Breast epithelium (tissue), 4 donors: ENCODE measurements at regions not wholly inside any gene's neighbourhood (a gene's known extent, or its start where the extent isn't known, plus 50 kb on each side); places are given as distances from the start of the nearest gene placed in this dataset.

Experiments used
- DNase-seq, 2 donors: peaks; one replicate each; pipeline ENCODE4 v3.0.0-alpha.2; 2019; ENCODE audit warnings: low spot score in 2 of 2
- H3K27ac ChIP-seq, 2 donors: fragments of 200-600 bp; sonication (generic) in 1 of 2; one replicate each; pipeline ENCODE4 v1.5.1; 2016 to 2019; ENCODE audit warnings: mild to moderate bottlenecking in 1 of 2
- H3K27me3 ChIP-seq, 2 donors: fragments of 200-600 bp; sonication (generic) in 1 of 2; one replicate each; pipeline versions ENCODE4 v1.5.1 to v1.6.0; 2017 to 2019; ENCODE audit warnings: control low read depth in 1 of 2, mild to moderate bottlenecking in 1 of 2
- H3K36me3 ChIP-seq: fragments of 200-600 bp; one replicate; pipeline ENCODE4 v1.5.1; 2019
- H3K4me1 ChIP-seq, 2 donors: fragments of 200-600 bp; sonication (generic); one replicate each; pipeline ENCODE4 v1.5.1; 2016 to 2019; ENCODE audit warnings: control low read depth in 1 of 2
- H3K4me3 ChIP-seq, 3 donors: fragments of 200-600 bp; sonication (generic); 1 replicate in 2 of 3; 2 replicates in 1 of 3; pipeline ENCODE4 v1.5.1; 2016 to 2019; ENCODE audit warnings: mild to moderate bottlenecking in 3 of 3, moderate library complexity in 2 of 3
- H3K9me3 ChIP-seq, 2 donors: fragments of 200-600 bp; sonication (generic) in 1 of 2; one replicate each; pipeline ENCODE4 v1.5.1; 2016 to 2019; ENCODE audit warnings: control low read depth in 1 of 2
- CTCF ChIP-seq, 3 donors: fragments of 450-650 bp; IDR thresholded peaks; one replicate each; pipeline ENCODE4 v1.5.1; 2016 to 2017; ENCODE audit warnings: antibody characterized with exemption in 3 of 3, mild to moderate bottlenecking in 3 of 3, moderate library complexity in 3 of 3
- POLR2A ChIP-seq: fragments of 450-650 bp; IDR thresholded peaks from one replicate; pipeline ENCODE4 v1.6.1; 2016; ENCODE audit warnings: antibody characterized with exemption, mild to moderate bottlenecking, moderate library complexity
- POLR2AphosphoS5 ChIP-seq, 3 donors: sonication (generic); formaldehyde crosslinking; IDR thresholded peaks; one replicate each; pipeline ENCODE4 v1.6.1; 2017; ENCODE audit warnings: antibody characterized with exemption in 3 of 3
- intact Hi-C: fragments of 100-400 bp; cut with DNase I; formaldehyde crosslinking; loops from one replicate; pipeline ENCODE4 v1.15.1; 2023; ENCODE audit warnings: low total_unique reads

- H3K4me3 ChIP-seq: no peak overlapping the region
- TF ChIP-seq CTCF (IDR thresholded peaks at IDR 0.05) (no peak), POLR2AphosphoS5 (IDR thresholded peaks at IDR 0.05) (no peak), POLR2A (no peak)
- H3K9me3 ChIP-seq: no peaks in the 10 kb centered on the region
- H3K27me3 ChIP-seq: no peaks in the 10 kb centered on the region
- DNase-seq: no peak
- intact Hi-C loops: no loop called here
- H3K4me1 ChIP-seq: no peaks in the 10 kb centered on the region
- no peaks in the 10 kb centered on the region for H3K36me3 ChIP-seq
- H3K27ac ChIP-seq: peak overlapping the region; percentile 50 to 69
These were observed 57.9 kb upstream of the PPP2R3A start for GRCh38 chr3:135907422-135908165.

DNA sequence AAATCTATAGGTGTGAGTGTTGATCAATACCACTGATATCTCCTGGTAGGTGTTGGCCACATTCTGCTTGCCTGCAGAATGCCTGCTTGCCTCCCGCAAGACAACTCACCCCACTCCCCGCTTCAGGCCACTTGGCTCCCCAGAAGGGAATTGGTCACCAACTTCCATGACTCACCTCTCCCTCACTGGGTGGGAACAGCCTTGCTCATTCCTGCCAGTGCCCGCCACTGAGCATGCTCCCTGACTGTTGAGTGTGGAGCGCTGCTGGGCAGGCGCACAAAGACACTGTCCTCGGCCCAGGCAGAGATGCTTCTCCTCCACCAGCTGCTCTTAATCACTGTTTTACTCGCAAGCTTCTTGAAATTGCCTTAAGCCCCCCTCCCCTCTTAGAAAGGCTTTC lies 57.3 kb upstream of the PPP2R3A start:
- TF ChIP-seq POLR2AphosphoS5 (IDR thresholded peaks at IDR 0.05): no peak
- no peak for TF ChIP-seq POLR2A
- TF ChIP-seq CTCF (IDR thresholded peaks at IDR 0.05): no peak
- no peak overlapping the region for H3K4me3 ChIP-seq
- H3K4me1 ChIP-seq: no peaks in the 10 kb centered on the region
- peak in 1 of 2 donors; percentile 32 for DNase-seq
- H3K27me3 ChIP-seq: no peaks in the 10 kb centered on the region
- no peaks in the 10 kb centered on the region for H3K36me3 ChIP-seq
- intact Hi-C loops: no loop called here
- H3K9me3 ChIP-seq: no peaks in the 10 kb centered on the region
- H3K27ac ChIP-seq: peak overlapping the region; percentile 50 to 69

GRCh38 chr3:135908737-135909136 lies 56.8 kb upstream of the PPP2R3A start:
- H3K9me3 ChIP-seq: no peaks in the 10 kb centered on the region
- H3K36me3 ChIP-seq: no peaks in the 10 kb centered on the region
- no peaks in the 10 kb centered on the region for H3K4me1 ChIP-seq
- H3K4me3 ChIP-seq: no peak overlapping the region
- intact Hi-C loops: no loop called here
- TF ChIP-seq POLR2A (no peak), POLR2AphosphoS5 (IDR thresholded peaks at IDR 0.05) (no peak), CTCF (IDR thresholded peaks at IDR 0.05) (no peak)
- H3K27me3 ChIP-seq: no peaks in the 10 kb centered on the region
- no peak for DNase-seq
- H3K27ac ChIP-seq: no peak overlapping the region

GRCh38 chr3:135911110-135911509 lies 54.4 kb upstream of the PPP2R3A start:
- Histone ChIP-seq H3K27ac (no peak overlapping the region), H3K4me3 (no peak overlapping the region), H3K9me3 (no peaks in the 10 kb centered on the region), H3K4me1 (no peaks in the 10 kb centered on the region), H3K27me3 (no peaks in the 10 kb centered on the region), H3K36me3 (no peaks in the 10 kb centered on the region)
- intact Hi-C loops: no loop called here
- no peak for DNase-seq
- no peak for TF ChIP-seq POLR2AphosphoS5 (IDR thresholded peaks at IDR 0.05)
- TF ChIP-seq CTCF (IDR thresholded peaks at IDR 0.05): no peak
- TF ChIP-seq POLR2A: no peak

GRCh38 chr3:135915206-135915605 lies 50.3 kb upstream of the PPP2R3A start:
- no peaks in the 10 kb centered on the region for H3K4me1 ChIP-seq
- no peaks in the 10 kb centered on the region for H3K36me3 ChIP-seq
- intact Hi-C loops: no loop called here
- no peaks in the 10 kb centered on the region for H3K27me3 ChIP-seq
- H3K9me3 ChIP-seq: no peaks in the 10 kb centered on the region
- no peak for DNase-seq
- no peak overlapping the region for H3K4me3 ChIP-seq
- TF ChIP-seq POLR2AphosphoS5 (IDR thresholded peaks at IDR 0.05): no peak
- no peak for TF ChIP-seq POLR2A
- no peak for TF ChIP-seq CTCF (IDR thresholded peaks at IDR 0.05)
- H3K27ac ChIP-seq: no peak overlapping the region
